ENCODE measurements at regions not wholly inside any gene's neighbourhood (a gene's known extent, or its start where the extent isn't known, plus 50 kb on each side); places are given as distances from the start of the nearest gene placed in this dataset.

DNA sequence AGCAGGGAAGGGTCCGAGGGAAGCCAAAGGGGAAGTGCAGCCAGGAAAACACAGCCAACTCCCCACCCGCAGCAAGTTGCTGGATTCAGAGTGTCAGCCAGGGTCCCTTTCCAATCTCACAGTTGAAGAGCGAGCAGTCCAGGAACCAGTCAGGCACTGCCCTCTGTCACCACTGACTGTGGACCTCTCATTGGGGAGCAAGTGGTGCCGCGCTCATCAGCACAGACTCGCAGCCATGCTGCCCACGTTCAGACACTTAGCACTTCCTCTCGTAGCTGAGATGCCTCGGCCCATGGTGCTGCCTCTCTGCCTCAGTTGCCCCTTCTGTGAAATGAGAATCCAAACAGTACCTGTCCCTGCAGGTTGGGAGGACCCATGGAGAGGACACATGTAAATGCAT is 123.6 kb upstream of the CHST15 start:
- no peak for ATAC-seq
- H2AFZ ChIP-seq (ENCODE audit: low read depth, low read length, poor library complexity, severe bottlenecking), result no peak overlapping the region

More for the DNA sequence above, 123.6 kb upstream of the CHST15 start:
- no peak overlapping the region for H3K4me2 ChIP-seq (ENCODE audit: low read length)
- POLR2A ChIA-PET, result no interaction called here
- H3K27ac ChIP-seq (ENCODE audit: low read depth, low read length), result no peak overlapping the region
- H3K4me3 ChIP-seq (replicated peaks in 1 of 2; ENCODE audit: low read depth in 1 of 2, low read length in 2 of 2), result no peak overlapping the region
- no peak overlapping the region for H3K9ac ChIP-seq (ENCODE audit: low read length)
- CTCF ChIA-PET, result interaction anchor here (1.4 to 1.8 kb wide), 2 partner anchors 24 to 222 kb away, joined by 8 to 25 read pairs; no protein-coding TSS in a partner anchor
- RAD21 ChIA-PET (ENCODE audit: low non-redundant PET in 1 of 2, low total read pairs in 2 of 2, uncharacterized antibody in 2 of 2, unreplicated experiment in 2 of 2), result no interaction called here
- H3K36me3 ChIP-seq (ENCODE audit: control insufficient read depth in 1 of 2, insufficient read depth in 2 of 2, low read length in 2 of 2), result no peaks in the 10 kb centered on the region
- TF ChIP-seq TCF7L2 (IDR thresholded peaks at IDR 0.05; ENCODE audit: borderline replicate concordance, extremely low read depth, insufficient read depth, insufficient read length) (no peak), ELF1 (IDR thresholded peaks at IDR 0.05; ENCODE audit: borderline replicate concordance, low read depth) (no peak), YY1 (IDR thresholded peaks at IDR 0.05; ENCODE audit: extremely low read depth, insufficient replicate concordance, low read depth, low read length) (no peak), RAD21 (IDR thresholded peaks at IDR 0.05; ENCODE audit: low read depth) (no peak), JUND (IDR thresholded peaks at IDR 0.05) (no peak), POLR2A (IDR thresholded peaks at IDR 0.05; ENCODE audit: borderline replicate concordance, extremely low read depth, insufficient read depth, insufficient read length) (no peak), SIN3A (IDR thresholded peaks at IDR 0.05; ENCODE audit: low read depth) (no peak), EGR1 (IDR thresholded peaks at IDR 0.05; ENCODE audit: low read depth) (no peak), EZH2phosphoT487 (IDR thresholded peaks at IDR 0.05; ENCODE audit: borderline replicate concordance) (no peak), CBX3 (IDR thresholded peaks at IDR 0.05; ENCODE audit: low read depth) (no peak), SRF (IDR thresholded peaks at IDR 0.05; ENCODE audit: low read depth) (no peak)
- TF ChIP-seq, protein P1, sequence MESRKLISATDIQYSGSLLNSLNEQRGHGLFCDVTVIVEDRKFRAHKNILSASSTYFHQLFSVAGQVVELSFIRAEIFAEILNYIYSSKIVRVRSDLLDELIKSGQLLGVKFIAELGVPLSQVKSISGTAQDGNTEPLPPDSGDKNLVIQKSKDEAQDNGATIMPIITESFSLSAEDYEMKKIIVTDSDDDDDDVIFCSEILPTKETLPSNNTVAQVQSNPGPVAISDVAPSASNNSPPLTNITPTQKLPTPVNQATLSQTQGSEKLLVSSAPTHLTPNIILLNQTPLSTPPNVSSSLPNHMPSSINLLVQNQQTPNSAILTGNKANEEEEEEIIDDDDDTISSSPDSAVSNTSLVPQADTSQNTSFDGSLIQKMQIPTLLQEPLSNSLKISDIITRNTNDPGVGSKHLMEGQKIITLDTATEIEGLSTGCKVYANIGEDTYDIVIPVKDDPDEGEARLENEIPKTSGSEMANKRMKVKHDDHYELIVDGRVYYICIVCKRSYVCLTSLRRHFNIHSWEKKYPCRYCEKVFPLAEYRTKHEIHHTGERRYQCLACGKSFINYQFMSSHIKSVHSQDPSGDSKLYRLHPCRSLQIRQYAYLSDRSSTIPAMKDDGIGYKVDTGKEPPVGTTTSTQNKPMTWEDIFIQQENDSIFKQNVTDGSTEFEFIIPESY (IDR thresholded peaks at IDR 0.05; ENCODE audit: extremely low read depth, insufficient replicate concordance, low read length), result no peak
- TF ChIP-seq, protein P2, sequence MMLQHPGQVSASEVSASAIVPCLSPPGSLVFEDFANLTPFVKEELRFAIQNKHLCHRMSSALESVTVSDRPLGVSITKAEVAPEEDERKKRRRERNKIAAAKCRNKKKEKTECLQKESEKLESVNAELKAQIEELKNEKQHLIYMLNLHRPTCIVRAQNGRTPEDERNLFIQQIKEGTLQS (IDR thresholded peaks at IDR 0.05), result no peak
- TF ChIP-seq, protein P3, sequence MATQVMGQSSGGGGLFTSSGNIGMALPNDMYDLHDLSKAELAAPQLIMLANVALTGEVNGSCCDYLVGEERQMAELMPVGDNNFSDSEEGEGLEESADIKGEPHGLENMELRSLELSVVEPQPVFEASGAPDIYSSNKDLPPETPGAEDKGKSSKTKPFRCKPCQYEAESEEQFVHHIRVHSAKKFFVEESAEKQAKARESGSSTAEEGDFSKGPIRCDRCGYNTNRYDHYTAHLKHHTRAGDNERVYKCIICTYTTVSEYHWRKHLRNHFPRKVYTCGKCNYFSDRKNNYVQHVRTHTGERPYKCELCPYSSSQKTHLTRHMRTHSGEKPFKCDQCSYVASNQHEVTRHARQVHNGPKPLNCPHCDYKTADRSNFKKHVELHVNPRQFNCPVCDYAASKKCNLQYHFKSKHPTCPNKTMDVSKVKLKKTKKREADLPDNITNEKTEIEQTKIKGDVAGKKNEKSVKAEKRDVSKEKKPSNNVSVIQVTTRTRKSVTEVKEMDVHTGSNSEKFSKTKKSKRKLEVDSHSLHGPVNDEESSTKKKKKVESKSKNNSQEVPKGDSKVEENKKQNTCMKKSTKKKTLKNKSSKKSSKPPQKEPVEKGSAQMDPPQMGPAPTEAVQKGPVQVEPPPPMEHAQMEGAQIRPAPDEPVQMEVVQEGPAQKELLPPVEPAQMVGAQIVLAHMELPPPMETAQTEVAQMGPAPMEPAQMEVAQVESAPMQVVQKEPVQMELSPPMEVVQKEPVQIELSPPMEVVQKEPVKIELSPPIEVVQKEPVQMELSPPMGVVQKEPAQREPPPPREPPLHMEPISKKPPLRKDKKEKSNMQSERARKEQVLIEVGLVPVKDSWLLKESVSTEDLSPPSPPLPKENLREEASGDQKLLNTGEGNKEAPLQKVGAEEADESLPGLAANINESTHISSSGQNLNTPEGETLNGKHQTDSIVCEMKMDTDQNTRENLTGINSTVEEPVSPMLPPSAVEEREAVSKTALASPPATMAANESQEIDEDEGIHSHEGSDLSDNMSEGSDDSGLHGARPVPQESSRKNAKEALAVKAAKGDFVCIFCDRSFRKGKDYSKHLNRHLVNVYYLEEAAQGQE (IDR thresholded peaks at IDR 0.05; ENCODE audit: low read depth), result no peak
- no TSS peak for BruUV-seq (replicated peaks)
- H3K9me3 ChIP-seq (ENCODE audit: control insufficient read depth in 1 of 2, insufficient read depth in 1 of 2, low read depth in 1 of 2, low read length in 2 of 2), result no peaks in the 10 kb centered on the region; a peak in 1 of 4 replicates
- H3K9me2 ChIP-seq (ENCODE audit: insufficient read depth), result no peaks in the 10 kb centered on the region
- no peaks in the 10 kb centered on the region for H3K4me1 ChIP-seq (ENCODE audit: control insufficient read depth in 1 of 2, insufficient read depth in 2 of 2, low read length in 2 of 2)
- DNase-seq (ENCODE audit: low read depth, low spot score), result no peak
- H3K27me3 ChIP-seq (ENCODE audit: insufficient read depth, low read length), result peaks cover 12% of the 10 kb centered on the region; the same call in 1 of the 2 replicates
- intact Hi-C loops (cut with micrococcal nuclease), result no loop called here
- H3K79me2 ChIP-seq (ENCODE audit: insufficient read depth, low read length), result no peaks in the 10 kb centered on the region
- H4K20me1 ChIP-seq (ENCODE audit: insufficient read depth), result no peaks in the 10 kb centered on the region
